HT1080 (cell line): ENCODE measurements at regions not wholly inside any gene's neighbourhood (a gene's known extent, or its start where the extent isn't known, plus 50 kb on each side); places are given as distances from the start of the nearest gene placed in this dataset. TPM values are rescaled to one million over a fixed set of nuclear protein-coding genes. Genes with fewer than 3 reads are reported as not detected.

Source experiments
- small RNA-seq: library from RNA; depleted of rRNA; stranded (forward); fragments of <200 nt; gene quantifications from one replicate; pipeline ENCODE3, GENCODE V24; 2014

Small RNAs in the stretch of these regions (small RNA-seq; reads per million reads assigned to genes)
- not detected for gene AC019129.1
